WTC11 (cell line): ENCODE measurements at regions not wholly inside any gene's neighbourhood (a gene's known extent, or its start where the extent isn't known, plus 50 kb on each side); places are given as distances from the start of the nearest gene placed in this dataset.

Experiments
- ATAC-seq: fragments of 200-7000 bp; cut with Tn5 transposase; 2 replicates; pipeline ENCODE4 v1.10.0; 2021; ENCODE audit warnings: mild to moderate bottlenecking, moderate library complexity
- CTCF ChIA-PET: fragments of 300-600 bp; sonication (Branson Sonifier 250); formaldehyde crosslinking; loops from one replicate; lab custom pipeline; 2021; ENCODE audit warnings: antibody characterized with exemption; lab: Charles Lee
- POLR2A ChIA-PET: fragments of 350-600 bp; sonication (Branson Sonifier 250); formaldehyde crosslinking; loops from one replicate; lab custom pipeline; 2021; ENCODE audit warnings: antibody characterized with exemption; lab: Charles Lee
- DNase-seq: peaks from one replicate; pipeline ENCODE4 v3.0.0; 2021; ENCODE audit warnings: low spot score
- H3K27ac Mint-ChIP-seq: 2 replicates; pipeline ENCODE4 v1.8.0; 2021; ENCODE audit warnings: mixed read lengths
- H3K27me3 Mint-ChIP-seq: 2 replicates; pipeline ENCODE4 v1.8.0; 2021; ENCODE audit warnings: low read depth, mild to moderate bottlenecking, moderate library complexity, mixed read lengths
- H3K36me3 Mint-ChIP-seq: 2 replicates; pipeline ENCODE4 v1.8.0; 2021; ENCODE audit warnings: mixed read lengths
- H3K4me1 Mint-ChIP-seq: 2 replicates; pipeline ENCODE4 v1.8.0; 2022; ENCODE audit warnings: mixed read lengths
- H3K4me3 Mint-ChIP-seq: 2 replicates; pipeline ENCODE4 v1.8.0; 2021; ENCODE audit warnings: mild to moderate bottlenecking, moderate library complexity, mixed read lengths
- H3K9me3 Mint-ChIP-seq: 2 replicates; pipeline ENCODE4 v1.8.0; 2021; ENCODE audit warnings: mixed read lengths
- AFF4 ChIP-seq: sonication (generic); formaldehyde crosslinking; IDR thresholded peaks from 2 replicates; pipeline ENCODE4 v1.8.1; 2023; ENCODE audit warnings: mild to moderate bottlenecking, missing genetic modification reagents, borderline replicate concordance
- E2F5 ChIP-seq: sonication (generic); formaldehyde crosslinking; IDR thresholded peaks from 2 replicates; pipeline ENCODE4 v1.8.1; 2022; ENCODE audit warnings: mild to moderate bottlenecking, moderate library complexity, missing genetic modification reagents
- EMX1 ChIP-seq: fragments of 250-450 bp; sonication (Bioruptor Pico); IDR thresholded peaks from 2 replicates; pipeline ENCODE4 v1.8.0; 2021; ENCODE audit warnings: mild to moderate bottlenecking
- FOXP4 ChIP-seq: sonication (generic); formaldehyde crosslinking; IDR thresholded peaks from 2 replicates; pipeline ENCODE4 v1.8.0; 2022; ENCODE audit warnings: mild to moderate bottlenecking, missing genetic modification reagents
- GABPB1 ChIP-seq: sonication (generic); formaldehyde crosslinking; IDR thresholded peaks from 2 replicates; pipeline ENCODE4 v1.8.1; 2023; ENCODE audit warnings: mild to moderate bottlenecking, missing genetic modification reagents
- HMGA2 ChIP-seq: fragments of 250-450 bp; sonication (Bioruptor Pico); IDR thresholded peaks from 2 replicates; pipeline ENCODE4 v1.4.0; 2021; ENCODE audit warnings: mild to moderate bottlenecking, moderate library complexity
- IRF1 ChIP-seq: sonication (generic); formaldehyde crosslinking; IDR thresholded peaks from 2 replicates; pipeline ENCODE4 v1.8.0; 2023; ENCODE audit warnings: missing genetic modification reagents
- NFE2L1 ChIP-seq: sonication (generic); formaldehyde crosslinking; IDR thresholded peaks from 2 replicates; pipeline ENCODE4 v1.8.1; 2023; ENCODE audit warnings: missing genetic modification reagents
- NR1H2 ChIP-seq: sonication (generic); formaldehyde crosslinking; IDR thresholded peaks from 2 replicates; pipeline ENCODE4 v1.9.0; 2021; ENCODE audit warnings: mild to moderate bottlenecking, moderate library complexity, missing genetic modification reagents
- NR2C2 ChIP-seq: sonication (generic); formaldehyde crosslinking; IDR thresholded peaks from 2 replicates; pipeline ENCODE4 v1.8.0; 2022; ENCODE audit warnings: mild to moderate bottlenecking, missing genetic modification reagents
- NR3C1 ChIP-seq: sonication (generic); formaldehyde crosslinking; conservative IDR thresholded peaks from 2 replicates; pipeline ENCODE4 v1.8.1; 2023; ENCODE audit warnings: low read depth, mild to moderate bottlenecking, missing genetic modification reagents
- PREB ChIP-seq: sonication (generic); formaldehyde crosslinking; IDR thresholded peaks from 2 replicates; pipeline ENCODE4 v1.8.1; 2022; ENCODE audit warnings: mild to moderate bottlenecking, missing genetic modification reagents, moderate library complexity, borderline replicate concordance
- SMAD4 ChIP-seq: sonication (generic); formaldehyde crosslinking; IDR thresholded peaks from 2 replicates; pipeline ENCODE4 v1.8.0; 2022; ENCODE audit warnings: mild to moderate bottlenecking, missing genetic modification reagents
- ZBTB21 ChIP-seq: sonication (generic); formaldehyde crosslinking; IDR thresholded peaks from 2 replicates; pipeline ENCODE4 v1.8.1; 2023; ENCODE audit warnings: mild to moderate bottlenecking, missing genetic modification reagents, borderline replicate concordance
- ZNF138 ChIP-seq: sonication (generic); formaldehyde crosslinking; conservative IDR thresholded peaks from 2 replicates; pipeline ENCODE4 v1.8.1; 2022; ENCODE audit warnings: mild to moderate bottlenecking, moderate library complexity, missing genetic modification reagents
- ZNF512 ChIP-seq: sonication (generic); formaldehyde crosslinking; IDR thresholded peaks from 2 replicates; pipeline ENCODE4 v1.8.1; 2022; ENCODE audit warnings: missing genetic modification reagents, borderline replicate concordance
- ZNF532 ChIP-seq: fragments of 250-450 bp; sonication (Bioruptor Pico); IDR thresholded peaks from 2 replicates; pipeline ENCODE4 v1.9.0; 2021; ENCODE audit warnings: mild to moderate bottlenecking, borderline replicate concordance
- ZNF671 ChIP-seq: fragments of 250-450 bp; sonication (Bioruptor Pico); IDR thresholded peaks from 2 replicates; pipeline ENCODE4 v1.8.0; 2021; ENCODE audit warnings: mild to moderate bottlenecking

GRCh38 chr4:65924843-65925242, 254.6 kb upstream of the EPHA5 start (continued):
- no peak for TF ChIP-seq ZNF512 (CRISPR knock-in tag)
- no peak for TF ChIP-seq NR1H2 (CRISPR knock-in tag)
- no peak for TF ChIP-seq IRF1
- TF ChIP-seq E2F5 (CRISPR knock-in tag), result no peak
- no peak for TF ChIP-seq EMX1
- no peak for TF ChIP-seq AFF4
- TF ChIP-seq PREB, result no peak
- no peak for TF ChIP-seq NFE2L1 (CRISPR knock-in tag)
- no peak for TF ChIP-seq GABPB1
- TF ChIP-seq ZNF671 (CRISPR knock-in tag), result no peak
- TF ChIP-seq HMGA2, result no peak

GRCh38 chr4:65923616-65924015, 253.3 kb upstream of the EPHA5 start:
- ChIA-PET POLR2A (no interaction called here), CTCF (no interaction called here)
- peaks cover 21% of the 10 kb centered on the region for H3K9me3 Mint-ChIP-seq
- no peak overlapping the region for H3K4me3 Mint-ChIP-seq
- H3K4me1 Mint-ChIP-seq, result peaks cover 21% of the 10 kb centered on the region
- peaks cover 7% of the 10 kb centered on the region; the same call in 1 of the 2 replicates for H3K36me3 Mint-ChIP-seq
- no peaks in the 10 kb centered on the region for H3K27me3 Mint-ChIP-seq
- DNase-seq (no peak), ATAC-seq (no peak)
- TF ChIP-seq SMAD4 (CRISPR knock-in tag), result no peak
- no peak overlapping the region for H3K27ac Mint-ChIP-seq

- H3K4me3 Mint-ChIP-seq, result no peak overlapping the region
- DNase-seq (no peak), ATAC-seq (no peak)
- H3K27me3 Mint-ChIP-seq, result peaks cover 5% of the 10 kb centered on the region; the same call in 1 of the 2 replicates
- H3K4me1 Mint-ChIP-seq, result peaks cover 23% of the 10 kb centered on the region
- H3K27ac Mint-ChIP-seq, result no peak overlapping the region
- H3K9me3 Mint-ChIP-seq, result peaks cover 26% of the 10 kb centered on the region
- CTCF ChIA-PET, result no interaction called here
- POLR2A ChIA-PET, result no interaction called here
- H3K36me3 Mint-ChIP-seq, result peaks cover 18% of the 10 kb centered on the region
- TF ChIP-seq NR2C2 (CRISPR knock-in tag) (no peak), EMX1 (no peak), FOXP4 (CRISPR knock-in tag) (no peak), ZBTB21 (CRISPR knock-in tag) (no peak), ZNF138 (CRISPR knock-in tag) (no peak), ZNF532 (no peak), NR3C1 (CRISPR knock-in tag) (no peak)
Measured at GRCh38 chr4:65921180-65921579, 250.9 kb upstream of the EPHA5 start.
